SK-N-SH (cell line): ENCODE measurements at regions not wholly inside any gene's neighbourhood (a gene's known extent, or its start where the extent isn't known, plus 50 kb on each side); places are given as distances from the start of the nearest gene placed in this dataset.

Experiments
- CTCF ChIA-PET: fragments of 300-600, 350-600 bp; formaldehyde crosslinking; extraction: SDS; loops from one replicate; lab custom pipeline; 2021; lab: Yijun Ruan, JAX
- POLR2A ChIA-PET: fragments of 350-600 bp; sonication (Branson Sonifier 250); formaldehyde crosslinking; extraction: SDS; loops from one replicate; lab custom pipeline; 2020; ENCODE audit warnings: antibody characterized with exemption, inconsistent platforms; lab: Yijun Ruan, JAX
- DNase-seq: peaks from one replicate; pipeline ENCODE4 v3.0.0; 2012
- H2AFZ ChIP-seq: fragments of 200-600 bp; sonication (generic); 2 replicates; pipeline ENCODE4 v1.8.1; 2016; ENCODE audit warnings: antibody characterized with exemption, mild to moderate bottlenecking, low read depth
- H3F3A ChIP-seq: fragments of 200-600 bp; sonication (generic); replicated peaks from 2 replicates; pipeline ENCODE3; 2016; ENCODE audit warnings: antibody characterized with exemption, mild to moderate bottlenecking; ENCODE audit not compliant: insufficient read depth
- H3K27ac ChIP-seq, 2 experiments: fragments of 200-500 bp in 1 of 2; fragments of 200-600 bp in 1 of 2; sonication (Bioruptor generic) in 1 of 2; sonication (generic), shearing (Covaris generic) in 1 of 2; 2 replicates each; pipeline versions ENCODE4 v1.5.1 to v1.6.1; 2014 to 2016; ENCODE audit warnings: low read depth in 2 of 2, inconsistent platforms in 1 of 2, low read length in 1 of 2, mild to moderate bottlenecking in 1 of 2, mixed read lengths in 1 of 2
- H3K27me3 ChIP-seq: fragments of 200-600 bp; sonication (generic), shearing (Covaris generic); 2 replicates; pipeline ENCODE4 v1.6.1; 2016; ENCODE audit warnings: mixed run types; ENCODE audit not compliant: insufficient read depth
- H3K36me3 ChIP-seq, 2 experiments: fragments of 200-500 bp in 1 of 2; fragments of 200-600 bp in 1 of 2; sonication (Bioruptor generic) in 1 of 2; sonication (generic) in 1 of 2; replicated peaks in 1 of 2; 2 replicates each; pipeline versions ENCODE3 to v1.5.1; 2014 to 2016; ENCODE audit warnings: low read length in 1 of 2, mild to moderate bottlenecking in 1 of 2; ENCODE audit not compliant: insufficient read depth in 2 of 2, control insufficient read depth in 1 of 2
- H3K4me1 ChIP-seq, 2 experiments: fragments of 200-500 bp in 1 of 2; fragments of 200-600 bp in 1 of 2; sonication (Bioruptor generic) in 1 of 2; sonication (generic), shearing (Covaris generic) in 1 of 2; 2 replicates each; pipeline versions ENCODE4 v1.5.1 to v1.6.1; 2014 to 2016; ENCODE audit warnings: low read depth in 1 of 2, low read length in 1 of 2, mixed run types in 1 of 2; ENCODE audit not compliant: insufficient read depth in 2 of 2, control insufficient read depth in 1 of 2
- H3K4me2 ChIP-seq: fragments of 200-600 bp; sonication (generic), shearing (Covaris generic); 2 replicates; pipeline ENCODE4 v1.6.1; 2017; ENCODE audit warnings: mixed run types
- H3K4me3 ChIP-seq, 2 experiments: fragments of 200-500 bp in 1 of 2; fragments of 200-600 bp in 1 of 2; sonication (Bioruptor generic) in 1 of 2; sonication (generic), shearing (Covaris generic) in 1 of 2; 2 replicates each; pipeline versions ENCODE4 v1.5.1 to v1.8.1; 2014 to 2016; ENCODE audit warnings: low read depth in 2 of 2, inconsistent platforms in 1 of 2, low read length in 1 of 2, mild to moderate bottlenecking in 1 of 2, mixed read lengths in 1 of 2, moderate library complexity in 1 of 2
- H3K79me2 ChIP-seq: fragments of 200-600 bp; sonication (generic); 2 replicates; pipeline ENCODE4 v1.8.1; 2017; ENCODE audit warnings: mild to moderate bottlenecking; ENCODE audit not compliant: insufficient read depth
- H3K9ac ChIP-seq: fragments of 200-600 bp; sonication (generic); 2 replicates; pipeline ENCODE4 v1.6.1; 2017; ENCODE audit warnings: mixed run types
- H3K9me2 ChIP-seq: fragments of 200-600 bp; sonication (generic); 2 replicates; pipeline ENCODE4 v1.6.1; 2017; ENCODE audit warnings: mixed run types
- H3K9me3 ChIP-seq: fragments of 200-600 bp; sonication (generic); 2 replicates; pipeline ENCODE4 v1.6.1; 2017; ENCODE audit warnings: mixed run types, mild to moderate bottlenecking, moderate library complexity
- H4K20me1 ChIP-seq: fragments of 200-600 bp; sonication (generic); 2 replicates; pipeline ENCODE4 v1.6.1; 2017; ENCODE audit warnings: mild to moderate bottlenecking, mixed run types; ENCODE audit not compliant: insufficient read depth
- ELF1 ChIP-seq: IDR thresholded peaks from 2 replicates; pipeline ENCODE4 v1.4.0; 2012
- EZH2phosphoT487 ChIP-seq: fragments of 200-600 bp; sonication (generic); IDR thresholded peaks from 2 replicates; pipeline ENCODE4 v1.6.1; 2017; ENCODE audit warnings: low read depth, mixed run types, mild to moderate bottlenecking, antibody characterized with exemption, moderate library complexity, borderline replicate concordance
- FOXJ3 ChIP-seq: sonication (generic); formaldehyde crosslinking; IDR thresholded peaks from 2 replicates; pipeline ENCODE4 v1.5.1; 2020; ENCODE audit warnings: mild to moderate bottlenecking, missing genetic modification reagents
- FOXM1 ChIP-seq: IDR thresholded peaks from 2 replicates; pipeline ENCODE4 v1.4.0; 2012; ENCODE audit warnings: low read depth, mild to moderate bottlenecking
- GATA2 ChIP-seq: sonication (generic); formaldehyde crosslinking; IDR thresholded peaks from 2 replicates; pipeline ENCODE4 v1.5.0; 2020; ENCODE audit warnings: mild to moderate bottlenecking, missing genetic modification reagents
- JUND ChIP-seq: IDR thresholded peaks from 2 replicates; pipeline ENCODE4 v1.4.0; 2012
- MEF2A ChIP-seq: IDR thresholded peaks from 2 replicates; pipeline ENCODE4 v1.4.0; 2012; ENCODE audit warnings: low read depth, borderline replicate concordance
- MXI1 ChIP-seq: IDR thresholded peaks from 2 replicates; pipeline ENCODE4 v1.6.1; 2012; ENCODE audit warnings: mild to moderate bottlenecking, low read depth, low read length, improper control_type of control experiment
- RAD21 ChIP-seq: IDR thresholded peaks from 2 replicates; pipeline ENCODE4 v1.6.1; 2012; ENCODE audit warnings: mild to moderate bottlenecking, low read length
- RCOR1 ChIP-seq: fragments of 150-350 bp; IDR thresholded peaks from 2 replicates; pipeline ENCODE4 v1.6.1; 2017; ENCODE audit warnings: antibody characterized with exemption, low read length
- SMC3 ChIP-seq: IDR thresholded peaks from 2 replicates; pipeline ENCODE4 v1.6.1; 2012; ENCODE audit warnings: low read depth, low read length, improper control_type of control experiment
- WGBS: methylation state at CpG from one replicate; pipeline ENCODE4 v1.1.6; 2017; ENCODE audit warnings: low lambda C conversion rate; 5-methylcytosine and 5-hydroxymethylcytosine counted together
- TF ChIP-seq, protein P1 (sequence below): fragments of 200-600 bp; sonication (generic); IDR thresholded peaks from 2 replicates; pipeline ENCODE4 v1.6.1; 2017; ENCODE audit warnings: antibody characterized with exemption, mild to moderate bottlenecking, moderate library complexity
- TF ChIP-seq, protein P2 (sequence below): IDR thresholded peaks from 2 replicates; pipeline ENCODE4 v1.4.0; 2012; ENCODE audit warnings: low read depth, borderline replicate concordance
- TF ChIP-seq, protein P3 (sequence below): IDR thresholded peaks from 2 replicates; pipeline ENCODE4 v1.4.0; 2012; ENCODE audit warnings: low read depth, borderline replicate concordance
- TF ChIP-seq, protein P4 (sequence below): fragments of 150-350 bp; IDR thresholded peaks from 2 replicates; pipeline ENCODE4 v1.6.1; 2017; ENCODE audit warnings: antibody characterized with exemption, low read length, low read depth, borderline replicate concordance

DNA sequence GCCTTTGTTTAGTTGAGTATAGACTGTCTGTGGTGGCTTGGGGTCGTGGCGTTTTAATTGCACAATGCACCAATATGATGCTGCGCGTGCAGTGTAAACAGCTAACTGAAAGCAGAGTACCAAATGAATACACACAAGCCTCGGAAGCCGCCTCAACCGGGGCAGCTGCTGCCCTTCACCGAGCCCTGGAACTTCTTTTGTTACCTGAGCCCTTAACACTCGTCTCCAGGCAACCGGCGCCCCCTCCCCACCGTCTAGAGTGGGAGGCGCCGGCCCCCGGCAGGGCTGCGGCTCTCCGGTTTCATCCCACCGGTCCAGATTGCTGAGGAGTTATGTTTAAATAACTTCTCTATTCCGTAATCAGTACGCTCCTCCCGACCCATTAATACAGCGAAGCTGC lies 173.2 kb upstream of the TBL1X start (continued):
- TF ChIP-seq ELF1 (no peak), FOXM1 (no peak), MEF2A (no peak), FOXJ3 (CRISPR knock-in tag) (no peak)
- TF ChIP-seq, protein P1, sequence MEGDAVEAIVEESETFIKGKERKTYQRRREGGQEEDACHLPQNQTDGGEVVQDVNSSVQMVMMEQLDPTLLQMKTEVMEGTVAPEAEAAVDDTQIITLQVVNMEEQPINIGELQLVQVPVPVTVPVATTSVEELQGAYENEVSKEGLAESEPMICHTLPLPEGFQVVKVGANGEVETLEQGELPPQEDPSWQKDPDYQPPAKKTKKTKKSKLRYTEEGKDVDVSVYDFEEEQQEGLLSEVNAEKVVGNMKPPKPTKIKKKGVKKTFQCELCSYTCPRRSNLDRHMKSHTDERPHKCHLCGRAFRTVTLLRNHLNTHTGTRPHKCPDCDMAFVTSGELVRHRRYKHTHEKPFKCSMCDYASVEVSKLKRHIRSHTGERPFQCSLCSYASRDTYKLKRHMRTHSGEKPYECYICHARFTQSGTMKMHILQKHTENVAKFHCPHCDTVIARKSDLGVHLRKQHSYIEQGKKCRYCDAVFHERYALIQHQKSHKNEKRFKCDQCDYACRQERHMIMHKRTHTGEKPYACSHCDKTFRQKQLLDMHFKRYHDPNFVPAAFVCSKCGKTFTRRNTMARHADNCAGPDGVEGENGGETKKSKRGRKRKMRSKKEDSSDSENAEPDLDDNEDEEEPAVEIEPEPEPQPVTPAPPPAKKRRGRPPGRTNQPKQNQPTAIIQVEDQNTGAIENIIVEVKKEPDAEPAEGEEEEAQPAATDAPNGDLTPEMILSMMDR = no peak
- TF ChIP-seq, protein P2, sequence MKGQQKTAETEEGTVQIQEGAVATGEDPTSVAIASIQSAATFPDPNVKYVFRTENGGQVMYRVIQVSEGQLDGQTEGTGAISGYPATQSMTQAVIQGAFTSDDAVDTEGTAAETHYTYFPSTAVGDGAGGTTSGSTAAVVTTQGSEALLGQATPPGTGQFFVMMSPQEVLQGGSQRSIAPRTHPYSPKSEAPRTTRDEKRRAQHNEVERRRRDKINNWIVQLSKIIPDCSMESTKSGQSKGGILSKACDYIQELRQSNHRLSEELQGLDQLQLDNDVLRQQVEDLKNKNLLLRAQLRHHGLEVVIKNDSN = no peak

DNA sequence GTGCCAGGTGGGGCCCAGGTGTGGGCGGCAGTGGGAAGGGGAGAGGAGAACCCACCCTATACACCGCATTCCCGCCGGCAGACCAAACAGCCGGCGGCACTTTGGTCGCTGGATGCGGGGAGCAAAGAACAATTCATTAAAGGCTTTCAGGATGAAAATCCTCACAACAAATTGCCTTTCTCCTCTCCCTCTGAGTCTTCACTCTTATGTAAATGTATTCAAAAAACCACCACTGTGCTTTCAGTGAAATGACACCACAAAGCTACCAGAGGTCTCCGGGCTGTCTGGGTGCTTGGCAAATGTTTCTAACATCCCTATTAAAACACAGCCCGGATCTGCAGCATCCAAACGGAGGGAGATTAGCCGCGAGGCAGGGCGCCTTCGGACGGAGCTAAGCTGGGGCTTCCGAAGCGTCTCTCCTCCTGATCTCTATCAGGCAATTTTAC lies 171.8 kb upstream of the TBL1X start:
- DNase-seq = peak; percentile 65
- no peak overlapping the region; a peak in 1 of 4 replicates for H3K4me3 ChIP-seq
- peaks cover 0 to 4% of the 10 kb centered on the region in 2 experiments; a peak in 1 of 4 replicates for H3K4me1 ChIP-seq
- H3K9me2 ChIP-seq = no peaks in the 10 kb centered on the region
- no peaks in the 10 kb centered on the region for H3F3A ChIP-seq
- no peaks in the 10 kb centered on the region for H3K9me3 ChIP-seq
- no peaks in the 10 kb centered on the region for H3K79me2 ChIP-seq
- no peaks in the 10 kb centered on the region for H4K20me1 ChIP-seq
- H3K27ac ChIP-seq = no peak overlapping the region
- TF ChIP-seq GATA2 (CRISPR knock-in tag) (peak; percentile 39; the same call in 1 of the 2 replicates), JUND (no peak)
- POLR2A ChIA-PET = interaction anchor here (0.6 kb wide), 1 partner anchor 132 kb away, joined by 3 read pairs; no protein-coding TSS in a partner anchor
- H3K9ac ChIP-seq = no peak overlapping the region
- no peak overlapping the region for H3K4me2 ChIP-seq
- no peaks in the 10 kb centered on the region for H3K36me3 ChIP-seq
- WGBS = 20% methylated on average over 10 of the region's 18 CpGs
- peaks cover 22% of the 10 kb centered on the region; the same call in 1 of the 2 replicates for H3K27me3 ChIP-seq
- CTCF ChIA-PET = interaction anchor here (0.5 to 1.4 kb wide), 3 partner anchors 20 to 49 kb away, joined by 3 to 5 read pairs (median 4); no protein-coding TSS in a partner anchor
- no peak overlapping the region for H2AFZ ChIP-seq

DNA sequence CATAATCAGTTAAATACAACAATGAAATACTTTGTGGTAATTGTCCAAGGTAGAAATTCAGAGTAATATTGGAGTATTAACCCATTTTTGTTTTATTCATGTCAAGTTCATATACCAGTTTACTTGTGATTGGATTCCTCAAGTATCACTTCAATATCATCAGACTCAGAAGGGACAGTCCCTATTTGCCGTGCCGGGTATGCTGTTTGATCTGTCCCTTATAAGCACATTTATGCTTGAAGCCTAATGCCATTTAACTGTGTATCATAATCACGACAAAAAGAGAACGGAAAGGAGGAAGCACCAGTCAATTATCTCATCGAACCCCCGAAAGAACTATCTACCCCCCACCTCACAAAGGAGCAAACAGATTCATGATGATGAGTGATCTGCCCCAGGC lies 171.0 kb upstream of the TBL1X start:
- H2AFZ ChIP-seq = no peak overlapping the region
- H3K9ac ChIP-seq = no peak overlapping the region
- no peaks in the 10 kb centered on the region for H3K79me2 ChIP-seq
- ChIA-PET CTCF (interaction anchor here (0.5 to 1.6 kb wide), 4 partner anchors 13 to 48 kb away, joined by 3 to 5 read pairs (median 4); no protein-coding TSS in a partner anchor), POLR2A (interaction anchor here (0.6 kb wide), 1 partner anchor 131 kb away, joined by 3 read pairs; no protein-coding TSS in a partner anchor)
- no peak overlapping the region for H3K4me2 ChIP-seq
- H3F3A ChIP-seq = no peaks in the 10 kb centered on the region
- H3K27me3 ChIP-seq = peaks cover 22% of the 10 kb centered on the region; the same call in 1 of the 2 replicates
- H3K9me2 ChIP-seq = no peaks in the 10 kb centered on the region
- H3K4me3 ChIP-seq = no peak overlapping the region
- H3K9me3 ChIP-seq = no peaks in the 10 kb centered on the region
- no peaks in the 10 kb centered on the region for H4K20me1 ChIP-seq
- H3K36me3 ChIP-seq = no peaks in the 10 kb centered on the region
- peak; percentile 12 for DNase-seq
- 44% methylated on average over 6 of the region's 6 CpGs for WGBS
- peaks cover 0 to 4% of the 10 kb centered on the region in 2 experiments; a peak in 1 of 4 replicates for H3K4me1 ChIP-seq
- H3K27ac ChIP-seq = no peak overlapping the region
- TF ChIP-seq SMC3 = no peak
- no peak for TF ChIP-seq RCOR1
- TF ChIP-seq, protein P3, sequence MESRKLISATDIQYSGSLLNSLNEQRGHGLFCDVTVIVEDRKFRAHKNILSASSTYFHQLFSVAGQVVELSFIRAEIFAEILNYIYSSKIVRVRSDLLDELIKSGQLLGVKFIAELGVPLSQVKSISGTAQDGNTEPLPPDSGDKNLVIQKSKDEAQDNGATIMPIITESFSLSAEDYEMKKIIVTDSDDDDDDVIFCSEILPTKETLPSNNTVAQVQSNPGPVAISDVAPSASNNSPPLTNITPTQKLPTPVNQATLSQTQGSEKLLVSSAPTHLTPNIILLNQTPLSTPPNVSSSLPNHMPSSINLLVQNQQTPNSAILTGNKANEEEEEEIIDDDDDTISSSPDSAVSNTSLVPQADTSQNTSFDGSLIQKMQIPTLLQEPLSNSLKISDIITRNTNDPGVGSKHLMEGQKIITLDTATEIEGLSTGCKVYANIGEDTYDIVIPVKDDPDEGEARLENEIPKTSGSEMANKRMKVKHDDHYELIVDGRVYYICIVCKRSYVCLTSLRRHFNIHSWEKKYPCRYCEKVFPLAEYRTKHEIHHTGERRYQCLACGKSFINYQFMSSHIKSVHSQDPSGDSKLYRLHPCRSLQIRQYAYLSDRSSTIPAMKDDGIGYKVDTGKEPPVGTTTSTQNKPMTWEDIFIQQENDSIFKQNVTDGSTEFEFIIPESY = no peak
- TF ChIP-seq EZH2phosphoT487 = no peak
- TF ChIP-seq MXI1 = no peak
- TF ChIP-seq, protein P1 = no peak
- TF ChIP-seq, protein P4, sequence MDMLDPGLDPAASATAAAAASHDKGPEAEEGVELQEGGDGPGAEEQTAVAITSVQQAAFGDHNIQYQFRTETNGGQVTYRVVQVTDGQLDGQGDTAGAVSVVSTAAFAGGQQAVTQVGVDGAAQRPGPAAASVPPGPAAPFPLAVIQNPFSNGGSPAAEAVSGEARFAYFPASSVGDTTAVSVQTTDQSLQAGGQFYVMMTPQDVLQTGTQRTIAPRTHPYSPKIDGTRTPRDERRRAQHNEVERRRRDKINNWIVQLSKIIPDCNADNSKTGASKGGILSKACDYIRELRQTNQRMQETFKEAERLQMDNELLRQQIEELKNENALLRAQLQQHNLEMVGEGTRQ = no peak
- no peak for TF ChIP-seq MEF2A
- no peak for TF ChIP-seq RAD21
